Pancreas (tissue), 10 donors: ENCODE measurements at regions not wholly inside any gene's neighbourhood (a gene's known extent, or its start where the extent isn't known, plus 50 kb on each side); places are given as distances from the start of the nearest gene placed in this dataset.

Experiments used
- ATAC-seq, 4 donors: fragments of 200-7000 bp; cut with Tn5 transposase; one replicate each; pipeline versions ENCODE4 v1.8.0 to v1.9.1; 2020; ENCODE audit warnings: mild to moderate bottlenecking in 4 of 4, moderate library complexity in 4 of 4
- DNase-seq, 6 donors: peaks; one replicate each; pipeline ENCODE4 v3.0.0-alpha.2; 2020
- FAIRE-seq: peaks from 2 replicates; lab custom pipeline; 2012; peaks lifted over from hg19 to GRCh38; lab: Jason Lieb, UNC
- H3K27ac ChIP-seq, 4 donors: fragments of 200-600 bp; sonication (generic); 1 replicate in 3 of 4; 2 replicates in 1 of 4; pipeline versions ENCODE4 v1.5.0 to v1.8.0; 2020
- H3K27me3 ChIP-seq, 4 donors: fragments of 200-600 bp; one replicate each; pipeline ENCODE4 v1.8.0; 2021
- H3K36me3 ChIP-seq, 3 donors: fragments of 200-600 bp; sonication (generic) in 1 of 3; one replicate each; pipeline versions ENCODE4 v1.5.0 to v1.8.0; 2020 to 2021
- H3K4me1 ChIP-seq, 3 donors: fragments of 200-600 bp; one replicate each; pipeline ENCODE4 v1.8.0; 2021
- H3K4me3 ChIP-seq, 4 donors: fragments of 200-600 bp; sonication (generic) in 2 of 4; one replicate each; pipeline versions ENCODE4 v1.5.0 to v1.8.0; 2020 to 2021
- H3K9me3 ChIP-seq, 4 donors: fragments of 200-600 bp; one replicate each; pipeline ENCODE4 v1.8.0; 2021
- WGBS, 2 donors: extraction: QIAGEN DNeasy Blood & Tissue Kit; methylation state at CpG; one replicate each; pipeline ENCODE4 v1.1.7; 2013; 5-methylcytosine and 5-hydroxymethylcytosine counted together
- intact Hi-C, 3 donors: fragments of 100-400 bp; cut with DNase I; formaldehyde crosslinking; loops; one replicate each; pipeline versions ENCODE4 v1.11.1 to v1.14.2; 2022
- TF ChIP-seq, protein P1 (sequence below), 4 donors: fragments of 200-600 bp; sonication (generic) in 3 of 4; IDR thresholded peaks; one replicate each; pipeline versions ENCODE4 v1.5.0 to v1.8.0; 2021; ENCODE audit warnings: antibody characterized with exemption in 4 of 4
- donor health status: healthy with polysubstance abuse.
- donor health status: DM: no; HTN: no; CAD: no; lungs with moderate emphysema.
- donor health status: DM: no; HTN: no; CAD: no.
- donor health status: control.
- donor health status: control.
- donor health status: Bipolar disorder and iron deficiency.
- donor health status: DM: yes; HTN: yes; CAD: no.
- donor health status: DM: no; HTN: no; CAD: no.
- donor health status: DM: no; HTN: no; CAD: no.
- donor health status: DM: yes; HTN: yes; CAD: no.

- Histone ChIP-seq H3K27me3 (no peaks in the 10 kb centered on the region), H3K36me3 (no peaks in the 10 kb centered on the region), H3K9me3 (no peaks in the 10 kb centered on the region), H3K4me3 (no peak overlapping the region), H3K27ac (no peak overlapping the region), H3K4me1 (no peaks in the 10 kb centered on the region)
- TF ChIP-seq, protein P1, sequence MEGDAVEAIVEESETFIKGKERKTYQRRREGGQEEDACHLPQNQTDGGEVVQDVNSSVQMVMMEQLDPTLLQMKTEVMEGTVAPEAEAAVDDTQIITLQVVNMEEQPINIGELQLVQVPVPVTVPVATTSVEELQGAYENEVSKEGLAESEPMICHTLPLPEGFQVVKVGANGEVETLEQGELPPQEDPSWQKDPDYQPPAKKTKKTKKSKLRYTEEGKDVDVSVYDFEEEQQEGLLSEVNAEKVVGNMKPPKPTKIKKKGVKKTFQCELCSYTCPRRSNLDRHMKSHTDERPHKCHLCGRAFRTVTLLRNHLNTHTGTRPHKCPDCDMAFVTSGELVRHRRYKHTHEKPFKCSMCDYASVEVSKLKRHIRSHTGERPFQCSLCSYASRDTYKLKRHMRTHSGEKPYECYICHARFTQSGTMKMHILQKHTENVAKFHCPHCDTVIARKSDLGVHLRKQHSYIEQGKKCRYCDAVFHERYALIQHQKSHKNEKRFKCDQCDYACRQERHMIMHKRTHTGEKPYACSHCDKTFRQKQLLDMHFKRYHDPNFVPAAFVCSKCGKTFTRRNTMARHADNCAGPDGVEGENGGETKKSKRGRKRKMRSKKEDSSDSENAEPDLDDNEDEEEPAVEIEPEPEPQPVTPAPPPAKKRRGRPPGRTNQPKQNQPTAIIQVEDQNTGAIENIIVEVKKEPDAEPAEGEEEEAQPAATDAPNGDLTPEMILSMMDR (IDR thresholded peaks at IDR 0.05), result no peak
- DNase-seq (no peak), ATAC-seq (no peak), FAIRE-seq (no peak)
- intact Hi-C loops, result no loop called here
- WGBS, 2 donors, result 91% methylated on average over 18 of the region's 18 CpGs
Measured at GRCh38 chr13:99859178-99860177, 112.1 kb downstream of the ZIC5 start.

DNA sequence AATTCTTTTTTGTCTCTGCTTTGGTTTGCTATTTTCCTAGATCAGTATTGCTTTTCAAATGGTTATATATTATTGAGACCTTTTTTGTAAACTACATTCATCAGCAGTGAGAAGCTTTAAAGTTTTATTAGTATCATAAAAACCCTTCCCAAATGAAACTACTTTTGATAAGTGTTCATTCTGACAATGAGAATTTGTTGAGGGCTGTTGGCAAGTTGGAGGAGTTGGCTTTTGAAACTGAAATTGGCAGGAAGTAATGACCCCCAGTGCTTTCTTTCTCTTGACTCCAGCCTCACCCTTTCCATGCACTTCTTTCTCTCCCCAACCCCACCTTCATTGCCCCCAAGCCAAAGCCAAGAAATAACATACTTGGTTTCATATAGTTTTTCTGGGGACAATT lies 113.8 kb downstream of the ZIC5 start:
- H3K4me1 ChIP-seq, result no peaks in the 10 kb centered on the region
- ATAC-seq, result no peak
- H3K4me3 ChIP-seq, result no peak overlapping the region
- FAIRE-seq, result no peak
- intact Hi-C loops, result no loop called here
- H3K27ac ChIP-seq, result no peak overlapping the region
- H3K27me3 ChIP-seq, result no peaks in the 10 kb centered on the region
- no peak for DNase-seq
- no peaks in the 10 kb centered on the region for H3K36me3 ChIP-seq
- TF ChIP-seq, protein P1 (IDR thresholded peaks at IDR 0.05), result no peak
- H3K9me3 ChIP-seq, result no peaks in the 10 kb centered on the region

DNA sequence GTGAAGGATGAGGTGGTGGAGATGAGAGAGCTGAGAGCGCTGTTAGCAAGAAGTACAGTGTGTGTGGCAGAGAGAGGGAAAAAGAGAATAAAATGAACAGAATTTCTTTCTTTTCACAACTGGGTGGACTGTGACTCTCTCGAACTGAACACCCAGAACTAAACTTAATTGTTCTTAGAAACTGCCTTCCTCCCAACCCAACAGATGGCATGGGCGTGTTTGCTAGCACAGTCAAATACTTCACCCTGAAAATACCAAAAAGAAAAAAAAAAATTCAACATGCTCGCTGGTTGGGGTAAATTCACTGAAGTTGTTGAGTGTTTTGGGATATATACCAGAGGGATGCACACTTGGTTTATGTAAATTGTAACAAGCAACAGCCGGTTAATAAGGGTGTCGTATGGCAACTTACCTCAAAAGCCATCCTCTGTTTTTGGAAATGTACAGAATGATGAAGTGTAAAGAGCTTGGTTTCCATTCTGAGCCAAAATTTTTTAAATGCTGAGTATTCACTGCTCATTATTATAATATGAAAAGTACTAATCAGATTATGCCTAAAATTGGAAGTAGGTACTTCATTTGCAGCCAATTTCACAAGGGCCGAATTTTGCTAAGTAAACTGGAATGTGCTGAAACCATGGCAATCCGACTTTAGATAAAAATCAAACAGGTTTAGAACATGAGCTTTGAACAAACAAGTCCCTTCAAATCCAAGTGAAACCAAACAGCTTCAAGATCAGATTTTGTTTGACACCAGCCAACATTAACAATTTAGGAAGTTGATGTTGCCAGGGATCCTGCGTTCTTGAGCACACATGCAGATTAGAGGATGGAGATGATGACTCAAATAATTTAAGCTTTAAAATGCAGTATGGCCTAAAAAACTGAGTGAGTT lies 115.8 kb downstream of the ZIC5 start:
- ATAC-seq, result no peak
- no peak for FAIRE-seq
- no peaks in the 10 kb centered on the region for H3K4me1 ChIP-seq
- H3K27me3 ChIP-seq, result no peaks in the 10 kb centered on the region
- no peaks in the 10 kb centered on the region for H3K36me3 ChIP-seq
- H3K9me3 ChIP-seq, result no peaks in the 10 kb centered on the region
- no peak for DNase-seq
- H3K27ac ChIP-seq, result no peak overlapping the region
- TF ChIP-seq, protein P1 (IDR thresholded peaks at IDR 0.05), result no peak
- WGBS, 2 donors, result 79% methylated on average over 9 of the region's 9 CpGs
- intact Hi-C loops, result no loop called here
- H3K4me3 ChIP-seq, result no peak overlapping the region

- TF ChIP-seq, protein P1 (IDR thresholded peaks at IDR 0.05), result no peak
- no peaks in the 10 kb centered on the region for H3K9me3 ChIP-seq
- H3K36me3 ChIP-seq, result no peaks in the 10 kb centered on the region
- DNase-seq (no peak), ATAC-seq (no peak), FAIRE-seq (no peak)
- H3K4me3 ChIP-seq, result no peak overlapping the region
- H3K27ac ChIP-seq, result no peak overlapping the region
- intact Hi-C loops, result no loop called here
- H3K27me3 ChIP-seq, result no peaks in the 10 kb centered on the region
- no peaks in the 10 kb centered on the region for H3K4me1 ChIP-seq
- 94% methylated on average over 13 of the region's 13 CpGs for WGBS, 2 donors
Measured at GRCh38 chr13:99854366-99854765, 117.2 kb downstream of the ZIC5 start.
